ENCODE measurements at regions not wholly inside any gene's neighbourhood (a gene's known extent, or its start where the extent isn't known, plus 50 kb on each side); places are given as distances from the start of the nearest gene placed in this dataset.

DNA sequence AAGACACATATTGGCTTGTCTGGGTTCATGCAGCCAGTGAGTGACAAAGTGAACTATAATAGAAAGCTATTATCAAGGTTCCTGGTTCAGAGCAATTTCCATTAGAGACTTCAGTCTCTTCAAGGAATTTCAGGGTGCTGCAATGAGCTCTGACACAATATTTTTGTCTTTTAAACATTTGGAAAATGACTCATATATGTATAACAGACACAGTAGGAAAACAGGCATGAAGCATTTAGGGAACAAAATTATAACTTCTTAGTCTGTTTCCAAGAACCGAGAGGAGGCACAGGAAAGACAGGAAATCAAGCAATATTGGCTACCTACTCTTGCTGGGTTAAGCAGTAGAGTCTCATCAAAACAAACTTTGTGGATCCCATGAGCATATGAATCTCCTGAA lies 170.4 kb downstream of the PTPRC start:
- H3K27ac Mint-ChIP-seq = no peak overlapping the region
- no peaks in the 10 kb centered on the region for H3K27me3 Mint-ChIP-seq (ENCODE audit: low read depth)
- intact Hi-C loops (cut with micrococcal nuclease) = no loop called here
- DNase-seq = no peak
- CTCF ChIA-PET = no interaction called here
- H3K4me1 Mint-ChIP-seq (ENCODE audit: low read depth) = no peaks in the 10 kb centered on the region
- peaks cover 10% of the 10 kb centered on the region for H3K9me3 Mint-ChIP-seq
- no peaks in the 10 kb centered on the region for H3K36me3 Mint-ChIP-seq (ENCODE audit: low read depth)
- no peak overlapping the region for H3K4me3 Mint-ChIP-seq

DNA sequence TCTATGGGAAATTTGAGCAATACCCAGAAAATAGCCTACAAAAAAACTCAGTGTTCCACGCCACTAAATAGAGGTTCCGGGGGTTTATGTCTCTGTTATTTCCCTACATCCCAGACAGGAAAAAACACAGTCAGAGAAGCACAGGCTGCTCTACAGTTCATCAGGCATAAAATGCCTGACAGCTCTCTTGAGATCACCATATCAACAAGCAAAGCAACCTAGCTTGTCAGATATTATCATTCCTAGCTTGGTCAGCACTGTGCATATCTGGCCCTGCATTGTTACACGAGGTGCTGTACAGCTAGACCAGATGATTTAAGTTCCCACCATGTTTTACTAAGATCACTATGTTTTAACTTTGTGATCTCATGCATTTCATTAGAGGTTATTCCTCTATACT lies 172.6 kb downstream of the PTPRC start:
- Mint-ChIP-seq H3K4me1 (ENCODE audit: low read depth) (no peaks in the 10 kb centered on the region), H3K27me3 (ENCODE audit: low read depth) (no peaks in the 10 kb centered on the region), H3K36me3 (ENCODE audit: low read depth) (no peaks in the 10 kb centered on the region), H3K4me3 (no peak overlapping the region), H3K27ac (no peak overlapping the region), H3K9me3 (peaks cover 21% of the 10 kb centered on the region)
- intact Hi-C loops (cut with micrococcal nuclease) = no loop called here
- no peak for DNase-seq
- CTCF ChIA-PET = no interaction called here

DNA sequence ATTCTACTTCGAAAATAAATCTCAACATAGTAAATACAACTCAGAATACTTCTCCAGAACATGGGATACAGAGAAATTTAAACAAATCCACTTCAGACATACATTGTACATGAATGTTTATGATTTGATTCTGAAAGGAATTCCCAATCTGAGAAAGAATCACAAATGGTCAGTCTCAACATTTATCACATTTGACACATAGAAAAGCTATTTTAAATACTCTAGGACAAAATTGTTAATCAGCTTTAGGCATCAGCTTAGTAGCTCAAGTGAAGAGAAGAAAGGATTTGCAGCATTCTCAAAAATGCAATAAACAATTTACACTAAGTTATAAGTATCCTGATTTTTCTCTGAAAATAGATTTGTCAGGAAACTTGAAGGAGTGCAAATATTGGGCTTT lies 184.8 kb downstream of the PTPRC start:
- intact Hi-C loops (cut with micrococcal nuclease) = loop anchor here (5.0 kb wide), 1 partner anchor 134 kb away; no protein-coding TSS in a partner anchor

DNA sequence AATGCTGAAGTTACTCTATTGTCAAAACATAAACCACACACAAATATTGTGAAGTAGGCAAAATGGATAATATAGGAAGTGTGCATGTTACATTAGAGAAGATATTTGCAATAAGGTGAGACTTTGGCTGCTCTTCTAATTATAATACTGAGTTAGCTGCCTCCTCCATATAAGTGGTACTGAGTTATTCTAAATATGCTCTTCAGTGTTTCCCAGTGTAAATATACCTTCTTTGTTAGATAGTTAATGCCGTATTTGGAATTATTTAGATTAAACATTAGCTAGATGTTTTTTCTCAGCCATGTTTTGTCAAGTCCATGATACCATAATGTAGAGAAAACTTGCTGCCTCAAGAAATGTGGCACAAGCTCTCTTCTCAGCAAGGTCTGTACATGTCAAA lies 186.4 kb downstream of the PTPRC start:
- Mint-ChIP-seq H3K27me3 (ENCODE audit: low read depth) (no peaks in the 10 kb centered on the region), H3K36me3 (ENCODE audit: low read depth) (no peaks in the 10 kb centered on the region), H3K9me3 (no peaks in the 10 kb centered on the region), H3K4me1 (ENCODE audit: low read depth) (no peaks in the 10 kb centered on the region), H3K27ac (no peak overlapping the region), H3K4me3 (no peak overlapping the region)
- CTCF ChIA-PET = interaction anchor here (1.7 kb wide), 1 partner anchor 288 kb away, joined by 9 read pairs; no protein-coding TSS in a partner anchor
- intact Hi-C loops (cut with micrococcal nuclease) = no loop called here
- no peak for DNase-seq

More for the DNA sequence above, 184.8 kb downstream of the PTPRC start:
- H3K27me3 Mint-ChIP-seq (ENCODE audit: low read depth) = no peaks in the 10 kb centered on the region
- H3K36me3 Mint-ChIP-seq (ENCODE audit: low read depth) = no peaks in the 10 kb centered on the region
- H3K9me3 Mint-ChIP-seq = no peaks in the 10 kb centered on the region
- H3K4me3 Mint-ChIP-seq = no peak overlapping the region
- no peaks in the 10 kb centered on the region for H3K4me1 Mint-ChIP-seq (ENCODE audit: low read depth)
- no peak for DNase-seq
- CTCF ChIA-PET = no interaction called here
- H3K27ac Mint-ChIP-seq = no peak overlapping the region

DNA sequence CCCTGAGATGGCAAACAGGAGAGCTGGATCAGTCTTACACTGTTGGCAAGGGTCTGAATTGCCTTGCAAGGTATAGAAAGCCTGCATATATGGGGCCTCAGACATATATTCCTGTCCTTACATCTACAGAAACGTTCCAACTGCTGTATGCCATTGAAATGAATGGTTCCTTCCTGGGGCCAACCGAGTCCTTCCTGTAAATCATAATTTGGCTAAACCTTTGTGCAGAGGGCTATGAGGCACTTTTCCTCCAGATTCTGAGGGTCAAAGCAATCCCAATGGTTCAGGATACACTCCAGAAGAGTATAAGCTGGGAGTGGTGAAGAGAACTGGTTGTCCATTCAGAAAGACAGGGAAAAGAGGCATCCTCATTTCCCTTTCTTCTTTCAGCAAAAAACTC lies 190.5 kb downstream of the PTPRC start:
- CTCF ChIA-PET = no interaction called here
- Mint-ChIP-seq H3K4me1 (ENCODE audit: low read depth) (no peaks in the 10 kb centered on the region), H3K27me3 (ENCODE audit: low read depth) (no peaks in the 10 kb centered on the region), H3K36me3 (ENCODE audit: low read depth) (no peaks in the 10 kb centered on the region), H3K4me3 (no peak overlapping the region), H3K9me3 (no peaks in the 10 kb centered on the region), H3K27ac (no peak overlapping the region)
- DNase-seq = no peak
- intact Hi-C loops (cut with micrococcal nuclease) = no loop called here

DNA sequence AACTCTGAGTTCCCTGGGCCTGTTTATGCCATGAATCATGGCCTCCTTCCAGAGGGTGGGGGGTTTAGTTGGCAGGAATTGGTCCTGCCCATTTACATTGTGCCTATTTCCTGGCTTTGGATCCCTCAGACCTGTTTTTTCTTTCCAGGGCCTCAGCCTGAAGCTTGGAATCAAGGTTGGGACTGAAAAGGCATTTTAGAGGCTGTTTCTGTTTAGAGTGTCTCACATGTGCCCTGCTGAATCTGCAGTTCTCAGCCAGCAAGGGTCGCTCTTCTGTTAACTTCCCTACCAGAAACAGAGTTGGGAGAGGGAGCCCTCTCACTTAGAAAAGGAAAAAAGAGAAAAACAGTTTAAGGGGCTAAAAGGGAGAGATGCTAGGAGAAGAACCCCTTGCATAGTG lies 191.1 kb downstream of the PTPRC start:
- Mint-ChIP-seq H3K4me1 (ENCODE audit: low read depth) (no peaks in the 10 kb centered on the region), H3K27me3 (ENCODE audit: low read depth) (no peaks in the 10 kb centered on the region), H3K36me3 (ENCODE audit: low read depth) (no peaks in the 10 kb centered on the region), H3K9me3 (no peaks in the 10 kb centered on the region), H3K27ac (no peak overlapping the region), H3K4me3 (no peak overlapping the region)
- CTCF ChIA-PET = no interaction called here
- DNase-seq = peak; percentile 23
- intact Hi-C loops (cut with micrococcal nuclease) = loop anchor here (1.0 to 10.0 kb wide), 3 partner anchors 283 to 725 kb away; no protein-coding TSS in a partner anchor

DNA sequence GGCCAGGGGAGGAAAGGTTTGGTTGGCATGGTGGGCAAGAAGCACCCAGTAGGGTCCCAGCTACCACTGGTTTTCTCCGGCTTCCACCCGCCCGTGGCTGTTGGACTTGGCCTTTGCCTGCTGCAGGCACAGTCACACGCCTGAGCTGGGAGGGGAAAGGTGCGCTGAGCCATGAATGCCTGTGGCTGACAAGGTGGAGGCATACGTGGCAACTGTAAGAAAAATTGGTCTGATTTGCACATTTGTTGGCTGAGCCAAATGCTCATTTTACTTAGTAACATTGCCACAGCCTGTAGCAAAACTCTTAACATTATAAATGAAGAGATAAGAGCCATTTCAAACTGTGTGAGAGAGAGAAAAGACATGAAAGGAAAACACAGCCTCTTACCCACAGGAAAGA lies 191.6 kb downstream of the PTPRC start:
- intact Hi-C loops (cut with micrococcal nuclease) = loop anchor here (1.0 to 10.0 kb wide), 3 partner anchors 283 to 724 kb away; no protein-coding TSS in a partner anchor
- Mint-ChIP-seq H3K27me3 (ENCODE audit: low read depth) (no peaks in the 10 kb centered on the region), H3K36me3 (ENCODE audit: low read depth) (no peaks in the 10 kb centered on the region), H3K9me3 (no peaks in the 10 kb centered on the region), H3K4me1 (ENCODE audit: low read depth) (no peaks in the 10 kb centered on the region), H3K27ac (no peak overlapping the region), H3K4me3 (no peak overlapping the region)
- CTCF ChIA-PET = no interaction called here
- peak; percentile 11 for DNase-seq

DNA sequence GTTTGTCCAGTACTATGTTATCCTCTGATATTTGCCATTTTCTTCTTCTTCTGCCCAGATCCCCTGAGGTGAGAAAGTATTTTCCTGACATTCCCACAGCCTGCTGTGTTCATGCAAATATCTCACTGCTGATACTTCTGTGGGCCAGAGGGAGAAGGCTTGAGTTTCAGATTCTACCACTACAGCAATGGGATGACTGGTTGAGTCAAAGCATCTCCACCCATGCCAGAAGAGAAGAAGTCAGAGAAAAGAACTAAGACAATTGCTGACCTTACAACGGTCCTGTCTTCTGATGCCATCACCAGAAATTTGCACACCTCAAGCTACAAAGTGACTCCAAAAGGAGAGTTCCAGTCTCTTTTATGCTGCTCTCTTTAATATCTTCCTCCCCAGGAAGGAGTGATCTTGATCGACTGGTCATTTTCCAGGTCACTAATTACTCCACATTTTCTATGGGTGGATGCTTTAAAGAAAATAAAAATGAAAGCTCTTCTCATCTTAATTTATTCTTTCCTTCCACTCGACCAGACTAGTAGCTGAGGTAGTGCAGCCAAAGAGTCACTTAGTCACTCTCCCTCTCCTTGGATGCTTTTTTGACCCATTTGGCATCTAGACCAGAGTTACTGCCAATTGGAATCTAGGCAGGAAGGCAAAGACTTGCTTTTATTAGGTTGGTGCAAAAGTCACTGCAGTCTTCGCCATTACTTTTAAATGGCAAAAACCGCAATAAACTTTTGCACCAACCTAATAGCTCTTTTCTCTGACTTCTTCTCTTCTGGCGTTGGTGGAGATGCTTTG lies 195.1 kb downstream of the PTPRC start:
- no peaks in the 10 kb centered on the region for H3K4me1 Mint-ChIP-seq (ENCODE audit: low read depth)
- CTCF ChIA-PET = no interaction called here
- no peak overlapping the region for H3K4me3 Mint-ChIP-seq

DNA sequence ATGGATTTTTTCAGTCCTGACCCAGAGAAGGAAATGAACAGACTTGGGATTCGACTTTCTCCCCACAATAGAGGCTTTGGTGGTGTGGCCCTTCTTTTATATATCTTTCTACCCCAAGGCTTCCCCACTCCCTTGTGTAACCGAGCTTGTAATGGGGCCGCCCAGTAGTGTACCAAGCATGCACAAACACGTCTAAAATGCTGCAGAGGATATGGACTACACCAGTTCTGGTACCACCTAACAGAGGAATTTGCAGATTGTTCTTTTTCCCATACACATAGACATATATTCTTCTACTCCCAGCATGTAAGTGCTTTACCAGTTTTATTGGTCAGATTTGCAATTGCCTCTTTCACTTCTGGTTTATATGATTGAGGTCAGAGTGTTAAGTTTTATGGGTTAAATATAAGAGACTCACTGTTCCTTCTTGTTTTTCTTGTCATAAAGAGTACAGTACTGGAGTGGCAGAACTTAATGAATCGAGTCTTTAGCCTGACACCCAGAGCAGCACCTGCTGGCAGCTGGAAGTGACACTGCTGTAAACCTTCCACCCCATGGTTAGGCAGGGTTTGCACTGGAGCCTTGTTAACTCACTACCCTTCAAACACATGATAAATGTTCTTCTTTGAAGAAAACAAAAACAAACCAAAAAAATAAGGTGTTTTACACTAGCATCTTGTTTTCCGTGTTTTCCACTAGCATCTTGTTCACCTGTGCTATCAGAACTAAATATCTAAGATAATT lies 198.6 kb downstream of the PTPRC start:
- Mint-ChIP-seq H3K4me1 (ENCODE audit: low read depth) (no peaks in the 10 kb centered on the region), H3K27me3 (ENCODE audit: low read depth) (no peaks in the 10 kb centered on the region), H3K36me3 (ENCODE audit: low read depth) (no peaks in the 10 kb centered on the region), H3K9me3 (no peaks in the 10 kb centered on the region), H3K27ac (no peak overlapping the region), H3K4me3 (no peak overlapping the region)
- CTCF ChIA-PET = no interaction called here
- intact Hi-C loops (cut with micrococcal nuclease) = loop anchor here (2.0 to 10.0 kb wide), 2 partner anchors 405 to 717 kb away; no protein-coding TSS in a partner anchor
- DNase-seq = no peak

More for the DNA sequence above, 195.1 kb downstream of the PTPRC start:
- no peak overlapping the region for H3K27ac Mint-ChIP-seq
- no peaks in the 10 kb centered on the region for H3K36me3 Mint-ChIP-seq (ENCODE audit: low read depth)
- intact Hi-C loops (cut with micrococcal nuclease) = loop anchor here (10.0 kb wide), 1 partner anchor 721 kb away; no protein-coding TSS in a partner anchor
- H3K27me3 Mint-ChIP-seq (ENCODE audit: low read depth) = no peaks in the 10 kb centered on the region
- DNase-seq = no peak
- H3K9me3 Mint-ChIP-seq = no peaks in the 10 kb centered on the region

DNA sequence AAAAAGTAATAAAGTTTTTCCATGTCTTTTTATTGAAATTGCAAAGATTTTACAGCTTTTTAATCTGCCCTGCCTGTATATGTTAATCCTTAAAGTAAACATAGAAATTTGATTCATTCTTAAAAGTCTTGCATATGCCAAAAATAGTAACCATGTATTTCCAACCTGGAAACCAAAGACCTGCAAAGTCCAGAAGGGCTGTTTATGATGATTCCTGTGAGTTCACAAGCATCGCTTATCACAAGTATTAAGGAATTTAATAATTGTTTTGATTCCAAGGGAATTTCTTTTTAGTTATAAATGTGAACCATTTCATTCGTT lies 199.1 kb downstream of the PTPRC start:
- no peaks in the 10 kb centered on the region for H3K27me3 Mint-ChIP-seq (ENCODE audit: low read depth)
- DNase-seq = no peak
- CTCF ChIA-PET = no interaction called here
- H3K9me3 Mint-ChIP-seq = no peaks in the 10 kb centered on the region
- no peak overlapping the region for H3K4me3 Mint-ChIP-seq
- no peaks in the 10 kb centered on the region for H3K4me1 Mint-ChIP-seq (ENCODE audit: low read depth)
- H3K36me3 Mint-ChIP-seq (ENCODE audit: low read depth) = no peaks in the 10 kb centered on the region
- no peak overlapping the region for H3K27ac Mint-ChIP-seq
- intact Hi-C loops (cut with micrococcal nuclease) = loop anchor here (2.0 to 10.0 kb wide), 2 partner anchors 405 to 717 kb away; no protein-coding TSS in a partner anchor

DNA sequence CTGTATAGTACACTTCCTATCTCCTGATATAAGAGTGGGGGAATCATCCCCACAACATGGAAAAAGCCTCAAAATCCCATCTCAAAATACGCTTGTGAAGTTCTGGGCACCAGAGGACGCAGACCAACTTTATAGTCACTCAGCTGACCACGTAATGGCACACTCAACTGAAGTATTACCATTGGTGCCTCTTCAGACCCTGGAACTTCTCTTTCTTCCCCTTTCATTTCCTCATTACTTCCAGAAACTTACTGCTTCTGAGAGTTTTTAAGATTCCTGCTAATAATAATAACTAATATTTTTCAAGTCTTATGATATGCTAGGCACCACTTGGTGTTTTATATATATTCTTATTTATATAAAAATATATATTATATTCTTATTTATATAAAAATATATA lies 202.6 kb downstream of the PTPRC start:
- CTCF ChIA-PET = no interaction called here
- no peaks in the 10 kb centered on the region for H3K9me3 Mint-ChIP-seq
- no peak for DNase-seq
- no peaks in the 10 kb centered on the region for H3K4me1 Mint-ChIP-seq (ENCODE audit: low read depth)
- no peaks in the 10 kb centered on the region for H3K27me3 Mint-ChIP-seq (ENCODE audit: low read depth)
- no peaks in the 10 kb centered on the region for H3K36me3 Mint-ChIP-seq (ENCODE audit: low read depth)
- no peak overlapping the region for H3K4me3 Mint-ChIP-seq
- intact Hi-C loops (cut with micrococcal nuclease) = no loop called here
- H3K27ac Mint-ChIP-seq = no peak overlapping the region

DNA sequence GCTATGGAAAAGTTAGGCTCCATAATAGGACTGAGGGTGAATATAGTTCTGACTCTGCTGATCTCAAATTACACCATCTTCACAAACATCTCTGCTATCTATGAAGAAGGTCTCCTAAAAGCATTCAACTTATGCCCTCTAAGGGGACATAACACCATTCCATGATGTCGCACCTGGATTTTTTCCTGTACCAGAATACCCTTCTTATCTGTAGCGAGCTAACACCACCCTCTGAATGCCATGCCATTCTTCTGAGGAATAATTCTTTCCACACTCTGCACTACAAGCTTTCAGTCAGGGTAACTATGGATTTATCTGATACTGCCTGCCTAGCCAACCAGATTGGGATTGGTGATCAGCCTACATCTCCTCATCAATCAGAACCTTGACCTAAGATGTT lies 203.8 kb downstream of the PTPRC start:
- H3K27me3 Mint-ChIP-seq (ENCODE audit: low read depth) = no peaks in the 10 kb centered on the region
- DNase-seq = no peak
- H3K9me3 Mint-ChIP-seq = no peaks in the 10 kb centered on the region
- H3K36me3 Mint-ChIP-seq (ENCODE audit: low read depth) = peaks cover 4% of the 10 kb centered on the region
- intact Hi-C loops (cut with micrococcal nuclease) = no loop called here
- no peak overlapping the region for H3K4me3 Mint-ChIP-seq
- no peaks in the 10 kb centered on the region for H3K4me1 Mint-ChIP-seq (ENCODE audit: low read depth)
- CTCF ChIA-PET = interaction anchor here (1.2 kb wide), 1 partner anchor 271 kb away, joined by 3 read pairs; no protein-coding TSS in a partner anchor
- no peak overlapping the region for H3K27ac Mint-ChIP-seq

DNA sequence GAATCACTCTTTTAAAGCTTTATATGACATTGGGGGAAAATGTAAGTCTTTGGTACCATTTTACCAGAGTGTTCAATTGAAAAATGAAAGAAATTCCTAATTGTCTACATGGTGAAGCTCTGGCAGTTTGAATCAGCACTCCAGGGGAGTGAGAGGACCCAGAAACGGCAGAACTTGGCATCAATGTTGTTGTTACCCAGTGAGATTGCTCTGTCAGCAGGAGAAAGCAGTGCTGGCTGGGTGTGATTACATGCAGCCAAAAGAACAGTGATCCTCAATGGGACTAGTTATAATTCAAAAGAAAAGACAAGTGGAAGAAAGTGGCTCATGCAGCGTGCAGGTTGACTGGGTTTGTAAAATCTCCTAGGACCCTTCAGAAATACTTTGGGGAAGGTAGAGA lies 206.4 kb downstream of the PTPRC start:
- H3K4me3 Mint-ChIP-seq = no peak overlapping the region
- intact Hi-C loops (cut with micrococcal nuclease) = no loop called here
- no peak overlapping the region for H3K27ac Mint-ChIP-seq
- H3K4me1 Mint-ChIP-seq (ENCODE audit: low read depth) = no peaks in the 10 kb centered on the region
- peaks cover 4% of the 10 kb centered on the region for H3K36me3 Mint-ChIP-seq (ENCODE audit: low read depth)
- DNase-seq = no peak
- H3K9me3 Mint-ChIP-seq = no peaks in the 10 kb centered on the region
- H3K27me3 Mint-ChIP-seq (ENCODE audit: low read depth) = no peaks in the 10 kb centered on the region
- CTCF ChIA-PET = no interaction called here
